Left lung (tissue), 4 donors: ENCODE measurements at regions not wholly inside any gene's neighbourhood (a gene's known extent, or its start where the extent isn't known, plus 50 kb on each side); places are given as distances from the start of the nearest gene placed in this dataset.

ENCODE experiments used
- ATAC-seq: fragments of 200-7000 bp; cut with Tn5 transposase; one replicate; pipeline ENCODE4 v1.9.1; 2020; ENCODE audit warnings: moderate library complexity
- DNase-seq, 4 donors: peaks; one replicate each; pipeline ENCODE4 v3.0.0-alpha.2; 2013 to 2020
- H3K27ac ChIP-seq, 2 donors: fragments of 200-600 bp; sonication (generic) in 1 of 2; one replicate each; pipeline versions ENCODE4 v1.5.0 to v1.8.0; 2020 to 2021
- H3K27me3 ChIP-seq, 2 donors: fragments of 200-600 bp; sonication (generic) in 1 of 2; one replicate each; pipeline versions ENCODE4 v1.5.0 to v1.8.0; 2020 to 2021
- H3K36me3 ChIP-seq, 2 donors: fragments of 200-600 bp; sonication (generic) in 1 of 2; one replicate each; pipeline versions ENCODE4 v1.5.0 to v1.8.0; 2020 to 2021
- H3K4me1 ChIP-seq, 2 donors: fragments of 200-600 bp; one replicate each; pipeline ENCODE4 v1.8.0; 2021
- H3K4me3 ChIP-seq, 2 donors: fragments of 200-600 bp; sonication (generic) in 1 of 2; one replicate each; pipeline versions ENCODE4 v1.5.0 to v1.8.0; 2020 to 2021; ENCODE audit warnings: mild to moderate bottlenecking in 1 of 2
- H3K9me3 ChIP-seq, 2 donors: fragments of 200-600 bp; sonication (generic) in 1 of 2; one replicate each; pipeline versions ENCODE4 v1.5.0 to v1.8.0; 2020 to 2021
- intact Hi-C, 2 donors: fragments of 100-400 bp; cut with DNase I; formaldehyde crosslinking; loops; one replicate each; pipeline versions ENCODE4 v1.11.2 to v1.14.2; 2022
- TF ChIP-seq, protein P1 (sequence below), 2 donors: fragments of 200-600 bp; sonication (generic) in 1 of 2; IDR thresholded peaks; one replicate each; pipeline versions ENCODE4 v1.5.0 to v1.8.0; 2021; ENCODE audit warnings: antibody characterized with exemption in 2 of 2
- donor health status: DM: no; HTN: yes; CAD: no.
- donor health status: DM: no; HTN: no; CAD: no.

DNA sequence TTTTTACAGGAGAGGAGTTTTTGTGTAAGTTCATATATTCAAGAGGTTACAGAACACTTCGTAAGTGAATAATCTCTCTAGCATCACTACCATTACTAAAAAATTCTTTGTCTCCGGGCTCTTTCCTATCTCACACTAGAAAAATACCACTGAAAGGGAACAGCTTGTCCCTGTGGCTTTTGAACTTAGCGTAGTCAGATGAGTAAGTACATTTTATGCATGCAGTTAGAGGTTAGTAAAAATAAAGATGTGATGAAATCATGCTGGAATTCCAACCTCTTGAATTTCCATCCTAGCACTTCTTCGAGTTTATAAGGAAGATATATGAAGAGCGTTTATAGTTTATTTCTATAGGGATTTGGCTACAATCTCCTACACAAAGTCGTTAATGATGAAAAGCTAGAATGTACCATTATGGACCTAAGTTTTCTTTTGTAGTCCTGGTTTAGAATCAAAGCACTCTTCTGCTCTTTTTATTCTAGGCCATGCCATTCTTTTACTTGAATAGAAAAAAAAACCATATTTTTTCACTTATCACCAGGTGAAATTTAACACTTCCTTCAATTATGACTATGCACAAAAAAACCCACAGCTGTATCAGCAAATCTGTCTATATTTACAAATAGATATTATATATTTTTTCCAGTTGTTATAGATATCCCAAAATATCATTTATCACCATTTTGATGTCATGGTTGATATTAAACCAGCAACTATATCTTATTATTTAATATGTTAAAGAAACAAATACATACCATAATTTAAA, 139.9 kb upstream of the PCDH9 start:
- no peak overlapping the region for H3K27ac ChIP-seq
- no peak for ATAC-seq
- H3K9me3 ChIP-seq: no peaks in the 10 kb centered on the region
- no peaks in the 10 kb centered on the region for H3K4me1 ChIP-seq
- H3K4me3 ChIP-seq: no peak overlapping the region
- peak in 1 of 4 donors; percentile 10 for DNase-seq
- no peaks in the 10 kb centered on the region for H3K36me3 ChIP-seq
- intact Hi-C loops: no loop called here
- H3K27me3 ChIP-seq: no peaks in the 10 kb centered on the region
- TF ChIP-seq, protein P1, sequence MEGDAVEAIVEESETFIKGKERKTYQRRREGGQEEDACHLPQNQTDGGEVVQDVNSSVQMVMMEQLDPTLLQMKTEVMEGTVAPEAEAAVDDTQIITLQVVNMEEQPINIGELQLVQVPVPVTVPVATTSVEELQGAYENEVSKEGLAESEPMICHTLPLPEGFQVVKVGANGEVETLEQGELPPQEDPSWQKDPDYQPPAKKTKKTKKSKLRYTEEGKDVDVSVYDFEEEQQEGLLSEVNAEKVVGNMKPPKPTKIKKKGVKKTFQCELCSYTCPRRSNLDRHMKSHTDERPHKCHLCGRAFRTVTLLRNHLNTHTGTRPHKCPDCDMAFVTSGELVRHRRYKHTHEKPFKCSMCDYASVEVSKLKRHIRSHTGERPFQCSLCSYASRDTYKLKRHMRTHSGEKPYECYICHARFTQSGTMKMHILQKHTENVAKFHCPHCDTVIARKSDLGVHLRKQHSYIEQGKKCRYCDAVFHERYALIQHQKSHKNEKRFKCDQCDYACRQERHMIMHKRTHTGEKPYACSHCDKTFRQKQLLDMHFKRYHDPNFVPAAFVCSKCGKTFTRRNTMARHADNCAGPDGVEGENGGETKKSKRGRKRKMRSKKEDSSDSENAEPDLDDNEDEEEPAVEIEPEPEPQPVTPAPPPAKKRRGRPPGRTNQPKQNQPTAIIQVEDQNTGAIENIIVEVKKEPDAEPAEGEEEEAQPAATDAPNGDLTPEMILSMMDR (IDR thresholded peaks at IDR 0.05): no peak

DNA sequence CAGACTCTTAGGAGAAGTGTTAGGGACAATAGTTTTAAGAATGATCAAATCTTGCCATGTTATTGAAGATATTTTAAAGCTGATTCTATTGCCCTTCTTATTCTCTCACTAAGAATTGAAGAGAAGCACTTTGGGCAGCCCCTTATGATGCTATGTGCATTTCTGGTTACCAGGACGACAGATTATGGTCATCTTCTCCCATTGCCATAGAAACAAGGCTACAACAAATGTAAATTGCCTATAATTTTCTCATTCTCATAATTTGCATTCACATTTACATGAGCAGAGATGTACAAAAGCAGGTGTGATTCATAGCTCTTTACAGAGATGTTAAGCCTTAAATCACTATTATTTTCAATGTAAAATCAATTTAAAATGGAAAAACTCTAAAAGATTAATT, 137.3 kb upstream of the PCDH9 start:
- intact Hi-C loops: no loop called here
- no peaks in the 10 kb centered on the region for H3K27me3 ChIP-seq
- no peaks in the 10 kb centered on the region for H3K9me3 ChIP-seq
- no peak overlapping the region for H3K4me3 ChIP-seq
- no peaks in the 10 kb centered on the region for H3K4me1 ChIP-seq
- no peak overlapping the region for H3K27ac ChIP-seq
- no peaks in the 10 kb centered on the region for H3K36me3 ChIP-seq
- TF ChIP-seq, protein P1 (IDR thresholded peaks at IDR 0.05): no peak
- ATAC-seq: no peak
- DNase-seq: no peak

DNA sequence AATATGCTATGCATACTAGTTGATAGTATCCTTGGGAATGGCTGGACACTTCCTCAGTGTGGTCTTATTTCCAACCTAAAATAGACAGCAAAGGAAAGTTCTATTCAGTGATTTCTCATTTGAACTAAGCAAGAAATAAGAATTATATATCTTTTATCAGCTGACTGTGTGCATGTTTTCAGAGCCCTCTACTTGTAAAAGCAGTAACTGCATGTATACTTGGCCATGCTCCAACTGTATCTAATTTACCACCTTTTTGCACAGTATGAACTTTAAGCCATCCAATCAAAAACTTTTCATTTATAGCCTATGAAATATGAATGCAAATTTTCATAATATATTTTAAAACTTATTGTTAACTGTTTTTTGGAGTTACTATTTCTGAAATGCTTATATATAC, 136.4 kb upstream of the PCDH9 start:
- Histone ChIP-seq H3K9me3 (no peaks in the 10 kb centered on the region), H3K4me1 (no peaks in the 10 kb centered on the region), H3K4me3 (no peak overlapping the region), H3K36me3 (no peaks in the 10 kb centered on the region), H3K27me3 (no peaks in the 10 kb centered on the region), H3K27ac (no peak overlapping the region)
- DNase-seq (no peak), ATAC-seq (no peak)
- intact Hi-C loops: no loop called here
- TF ChIP-seq, protein P1 (IDR thresholded peaks at IDR 0.05): no peak

DNA sequence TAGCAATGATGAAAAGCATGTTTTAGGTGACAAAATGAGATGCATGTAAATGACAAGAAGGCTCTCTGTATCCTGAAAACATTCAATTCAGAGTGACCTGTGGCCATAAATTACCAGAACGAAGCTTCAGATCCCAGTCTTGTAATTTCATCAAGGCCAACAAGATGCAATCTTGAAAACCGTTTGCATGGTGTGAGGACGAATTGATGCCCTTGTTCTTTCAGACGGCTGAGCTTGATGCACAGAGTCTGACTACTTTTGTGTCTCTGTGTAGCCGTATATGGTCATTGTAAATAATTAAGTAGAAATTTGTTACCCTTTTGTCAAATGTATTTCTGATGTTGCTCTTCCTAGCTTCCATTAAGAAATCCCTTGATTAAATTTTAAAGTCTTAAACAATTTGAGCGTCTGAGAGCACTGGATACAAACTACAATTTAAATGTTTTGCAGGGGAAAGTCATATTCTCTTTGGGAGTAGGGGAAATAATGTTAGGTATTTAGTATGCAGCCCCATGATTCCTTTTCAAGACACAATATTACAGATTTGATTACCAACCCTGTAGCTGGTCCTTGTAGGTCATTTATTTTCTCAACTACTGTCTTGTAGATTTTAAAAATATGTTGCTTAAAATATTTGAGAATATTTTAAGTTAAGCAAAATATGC, 125.8 kb upstream of the PCDH9 start:
- no peaks in the 10 kb centered on the region for H3K27me3 ChIP-seq
- TF ChIP-seq, protein P1 (IDR thresholded peaks at IDR 0.05): no peak
- no peaks in the 10 kb centered on the region for H3K9me3 ChIP-seq
- no peaks in the 10 kb centered on the region for H3K4me1 ChIP-seq
- no peak overlapping the region for H3K4me3 ChIP-seq
- intact Hi-C loops: no loop called here
- H3K27ac ChIP-seq: no peak overlapping the region
- H3K36me3 ChIP-seq: no peaks in the 10 kb centered on the region
- no peak for ATAC-seq
- DNase-seq: no peak

DNA sequence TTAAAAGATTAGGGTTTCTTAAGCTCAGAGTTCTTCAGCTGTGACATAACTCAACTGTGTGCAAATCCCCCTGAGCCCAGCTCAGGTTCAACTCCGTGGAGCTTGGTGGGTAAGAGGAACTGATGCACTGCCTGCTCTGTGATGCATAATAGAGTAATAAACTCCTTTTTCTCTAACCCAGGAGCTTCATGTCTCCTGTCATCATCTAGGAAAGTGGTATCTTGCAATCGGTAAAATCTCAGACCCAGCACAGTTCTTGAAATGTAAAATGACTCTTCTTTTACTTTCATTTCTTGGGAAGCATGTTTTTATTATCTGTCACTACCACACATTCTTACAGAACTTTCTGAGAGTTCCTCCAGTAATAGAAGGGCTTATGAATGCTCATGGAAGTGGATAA, 123.8 kb upstream of the PCDH9 start:
- Histone ChIP-seq H3K27ac (no peak overlapping the region), H3K4me1 (no peaks in the 10 kb centered on the region), H3K4me3 (no peak overlapping the region), H3K9me3 (peaks cover 0 to 2% of the 10 kb centered on the region in 2 donors), H3K27me3 (no peaks in the 10 kb centered on the region), H3K36me3 (no peaks in the 10 kb centered on the region)
- TF ChIP-seq, protein P1 (IDR thresholded peaks at IDR 0.05): no peak
- DNase-seq (no peak), ATAC-seq (no peak)
- intact Hi-C loops: no loop called here
